ENCODE measurements at regions not wholly inside any gene's neighbourhood (a gene's known extent, or its start where the extent isn't known, plus 50 kb on each side); places are given as distances from the start of the nearest gene placed in this dataset.

- Histone ChIP-seq H3K27ac (no peak overlapping the region), H3K4me1 (no peaks in the 10 kb centered on the region), H3K27me3 (no peaks in the 10 kb centered on the region), H3K9me3 (no peaks in the 10 kb centered on the region), H3K4me3 (no peak overlapping the region), H3K36me3 (no peaks in the 10 kb centered on the region)
- ATAC-seq (ENCODE audit: low FRiP score in 2 of 2): no peak
- DNase-seq: no peak
- TF ChIP-seq POLR2A (IDR thresholded peaks at IDR 0.05) (no peak), EP300 (IDR thresholded peaks at IDR 0.05) (no peak), POLR2AphosphoS5 (IDR thresholded peaks at IDR 0.05) (no peak), CTCF (IDR thresholded peaks at IDR 0.05) (no peak)
- 75 to 78% methylated on average over 6 of the region's 6 CpGs for WGBS, 2 donors
Measured at GRCh38 chr3:162740941-162741596, 1244.5 kb downstream of the OTOL1 start.

GRCh38 chr3:162742159-162742717, 1245.6 kb downstream of the OTOL1 start:
- H3K27ac ChIP-seq: no peak overlapping the region
- no peaks in the 10 kb centered on the region for H3K4me1 ChIP-seq
- H3K4me3 ChIP-seq: no peak overlapping the region
- 70 to 79% methylated on average over 4 of the region's 4 CpGs for WGBS, 2 donors
- ATAC-seq (ENCODE audit: low FRiP score in 2 of 2) (no peak), DNase-seq (no peak)
- no peak for TF ChIP-seq CTCF (IDR thresholded peaks at IDR 0.05)
- no peak for TF ChIP-seq EP300 (IDR thresholded peaks at IDR 0.05)
- no peak for TF ChIP-seq POLR2A (IDR thresholded peaks at IDR 0.05)
- no peak for TF ChIP-seq POLR2AphosphoS5 (IDR thresholded peaks at IDR 0.05)
- no peaks in the 10 kb centered on the region for H3K36me3 ChIP-seq
- H3K27me3 ChIP-seq: no peaks in the 10 kb centered on the region
- H3K9me3 ChIP-seq: no peaks in the 10 kb centered on the region

GRCh38 chr3:162743091-162743490, 1246.5 kb downstream of the OTOL1 start:
- Histone ChIP-seq H3K27me3 (no peaks in the 10 kb centered on the region), H3K36me3 (no peaks in the 10 kb centered on the region), H3K27ac (no peak overlapping the region), H3K4me3 (no peak overlapping the region), H3K4me1 (no peaks in the 10 kb centered on the region), H3K9me3 (no peaks in the 10 kb centered on the region)
- no peak for TF ChIP-seq CTCF (IDR thresholded peaks at IDR 0.05)
- TF ChIP-seq POLR2AphosphoS5 (IDR thresholded peaks at IDR 0.05): no peak
- TF ChIP-seq POLR2A (IDR thresholded peaks at IDR 0.05): no peak
- no peak for TF ChIP-seq EP300 (IDR thresholded peaks at IDR 0.05)
- DNase-seq: no peak
- no peak for ATAC-seq (ENCODE audit: low FRiP score in 2 of 2)

GRCh38 chr3:162760789-162761188, 1264.2 kb downstream of the OTOL1 start:
- WGBS, 2 donors: 74 to 78% methylated on average over 2 of the region's 2 CpGs
- Histone ChIP-seq H3K27ac (no peak overlapping the region), H3K4me1 (no peaks in the 10 kb centered on the region), H3K36me3 (no peaks in the 10 kb centered on the region), H3K9me3 (no peaks in the 10 kb centered on the region), H3K4me3 (no peak overlapping the region), H3K27me3 (no peaks in the 10 kb centered on the region)
- no peak for DNase-seq
- ATAC-seq (ENCODE audit: low FRiP score in 2 of 2): no peak
- TF ChIP-seq CTCF (IDR thresholded peaks at IDR 0.05) (no peak), EP300 (IDR thresholded peaks at IDR 0.05) (no peak), POLR2AphosphoS5 (IDR thresholded peaks at IDR 0.05) (no peak), POLR2A (IDR thresholded peaks at IDR 0.05) (no peak)

Data from upper lobe of left lung (tissue), 6 donors.